ENCODE measurements at regions not wholly inside any gene's neighbourhood (a gene's known extent, or its start where the extent isn't known, plus 50 kb on each side); places are given as distances from the start of the nearest gene placed in this dataset.

DNA sequence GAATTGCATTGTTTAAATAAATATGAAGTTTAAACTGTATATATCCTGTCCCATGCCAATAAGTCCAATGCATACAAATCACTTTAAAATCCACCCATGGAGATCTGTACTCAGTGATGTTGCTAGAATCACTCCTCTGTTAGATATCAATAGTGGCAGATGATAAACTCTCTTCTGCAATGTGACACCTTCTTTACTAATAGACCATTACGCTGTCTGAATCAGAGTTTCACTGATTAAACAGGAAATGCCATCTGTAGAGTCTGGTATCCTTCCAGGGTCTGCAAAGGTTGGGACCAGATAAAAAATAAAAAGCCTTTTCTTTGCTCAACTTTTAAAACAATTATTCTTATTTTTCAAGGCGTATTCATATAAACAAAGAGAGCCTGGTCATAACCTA, 134.5 kb downstream of the EDN3 start:
- TF ChIP-seq, protein P1, sequence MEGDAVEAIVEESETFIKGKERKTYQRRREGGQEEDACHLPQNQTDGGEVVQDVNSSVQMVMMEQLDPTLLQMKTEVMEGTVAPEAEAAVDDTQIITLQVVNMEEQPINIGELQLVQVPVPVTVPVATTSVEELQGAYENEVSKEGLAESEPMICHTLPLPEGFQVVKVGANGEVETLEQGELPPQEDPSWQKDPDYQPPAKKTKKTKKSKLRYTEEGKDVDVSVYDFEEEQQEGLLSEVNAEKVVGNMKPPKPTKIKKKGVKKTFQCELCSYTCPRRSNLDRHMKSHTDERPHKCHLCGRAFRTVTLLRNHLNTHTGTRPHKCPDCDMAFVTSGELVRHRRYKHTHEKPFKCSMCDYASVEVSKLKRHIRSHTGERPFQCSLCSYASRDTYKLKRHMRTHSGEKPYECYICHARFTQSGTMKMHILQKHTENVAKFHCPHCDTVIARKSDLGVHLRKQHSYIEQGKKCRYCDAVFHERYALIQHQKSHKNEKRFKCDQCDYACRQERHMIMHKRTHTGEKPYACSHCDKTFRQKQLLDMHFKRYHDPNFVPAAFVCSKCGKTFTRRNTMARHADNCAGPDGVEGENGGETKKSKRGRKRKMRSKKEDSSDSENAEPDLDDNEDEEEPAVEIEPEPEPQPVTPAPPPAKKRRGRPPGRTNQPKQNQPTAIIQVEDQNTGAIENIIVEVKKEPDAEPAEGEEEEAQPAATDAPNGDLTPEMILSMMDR (IDR thresholded peaks at IDR 0.05) = no peak

DNA sequence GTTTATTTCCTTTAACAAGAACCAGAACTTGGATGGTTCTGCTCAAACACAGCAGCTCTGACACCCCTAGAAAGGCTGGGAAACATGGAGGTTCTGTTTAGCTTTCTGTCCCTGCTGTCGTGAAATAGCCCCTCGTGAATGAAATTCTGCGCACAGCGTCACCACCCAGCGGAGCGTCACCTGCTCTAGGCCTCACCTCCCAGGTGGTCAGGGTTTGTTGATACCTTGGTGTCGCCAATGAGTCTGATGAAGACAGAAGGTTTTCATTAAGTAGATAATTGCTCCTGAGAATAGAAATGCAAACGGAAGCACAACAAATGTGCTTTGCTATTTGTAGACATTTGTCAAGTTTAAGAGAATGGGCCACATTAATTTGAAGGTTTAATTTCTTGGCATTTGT, 135.1 kb downstream of the EDN3 start:
- TF ChIP-seq, protein P1 (IDR thresholded peaks at IDR 0.05) = no peak

DNA sequence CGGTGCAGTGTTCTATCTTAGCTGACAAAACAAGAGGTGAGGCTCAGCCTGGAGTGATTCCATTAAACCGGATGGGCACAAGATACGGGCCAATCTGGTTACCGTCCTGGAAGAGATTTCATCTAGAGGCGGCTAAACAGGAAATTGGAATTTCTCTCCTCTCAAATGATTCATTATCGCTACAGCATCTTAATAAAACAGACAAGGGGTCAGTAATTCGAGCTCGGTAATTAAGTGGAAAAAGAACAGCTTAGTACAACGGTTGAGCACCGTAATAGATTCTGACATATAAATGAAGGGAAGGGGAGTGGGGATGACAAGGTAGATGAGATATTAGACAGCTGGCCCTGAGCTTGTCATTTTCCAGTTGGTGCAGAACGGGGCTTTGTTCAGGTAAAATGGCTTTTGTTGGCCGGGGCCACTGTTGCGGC, 137.2 kb downstream of the EDN3 start:
- TF ChIP-seq, protein P1 (IDR thresholded peaks at IDR 0.05) = no peak

DNA sequence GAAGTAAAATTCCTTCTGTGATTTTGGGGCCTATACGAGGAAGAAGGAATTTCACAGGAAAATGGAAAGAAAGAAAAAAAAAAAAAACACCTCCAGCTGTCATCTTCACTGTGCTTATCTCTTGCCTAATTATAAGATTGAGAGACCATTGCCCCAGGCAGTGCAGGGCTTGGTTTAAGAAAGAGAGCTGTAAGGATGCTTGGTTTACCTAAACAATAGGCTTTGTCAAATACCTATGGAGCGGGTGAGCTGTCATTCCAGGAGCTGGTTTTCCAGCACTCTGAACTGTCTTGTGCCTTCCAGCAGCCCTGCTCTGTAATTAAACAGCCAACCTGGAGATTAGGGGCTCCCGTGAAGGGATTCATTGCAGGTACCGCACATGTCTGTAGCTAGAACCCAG, 137.8 kb downstream of the EDN3 start:
- TF ChIP-seq, protein P1 (IDR thresholded peaks at IDR 0.05) = no peak

DNA sequence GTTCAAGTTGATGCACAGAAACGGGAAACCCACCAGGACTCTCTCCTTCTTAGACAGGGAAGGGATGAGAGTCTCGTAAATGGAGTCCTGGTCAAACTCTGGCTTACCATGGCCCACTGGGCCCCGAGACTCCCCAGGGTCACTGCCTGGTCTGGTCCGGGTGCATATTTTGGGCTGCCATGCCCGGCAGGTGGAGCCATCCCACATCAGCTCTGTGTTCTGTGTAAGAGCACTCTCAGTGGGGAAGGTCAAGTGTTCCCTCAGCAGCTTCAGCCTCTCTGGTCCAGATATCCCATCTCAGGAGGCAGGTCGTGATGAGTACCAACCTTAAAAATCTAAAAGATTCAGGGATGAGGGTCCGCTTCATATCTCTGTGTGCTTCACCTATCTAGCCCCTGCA, 138.8 kb downstream of the EDN3 start:
- TF ChIP-seq, protein P1 (IDR thresholded peaks at IDR 0.05) = no peak

DNA sequence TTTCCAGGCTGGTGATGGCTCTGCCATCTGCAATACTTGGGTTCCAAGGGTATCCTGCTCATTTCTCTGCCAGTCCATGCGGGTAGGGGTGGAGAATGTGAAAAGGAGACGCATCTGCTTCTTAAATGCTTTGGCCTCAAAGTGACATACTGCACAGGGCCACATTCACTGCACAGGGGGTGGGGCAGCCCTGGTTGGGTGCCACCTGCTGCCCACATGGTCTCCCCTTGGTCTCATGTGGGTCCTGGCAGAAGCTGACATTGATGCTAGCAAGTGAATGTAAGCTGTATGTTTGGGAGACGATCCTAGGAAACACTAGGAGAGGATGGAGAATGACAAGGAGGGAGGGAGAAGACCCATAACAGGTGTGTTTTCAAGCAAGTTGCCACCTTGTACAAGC, 140.9 kb downstream of the EDN3 start:
- TF ChIP-seq, protein P1 (IDR thresholded peaks at IDR 0.05) = no peak

DNA sequence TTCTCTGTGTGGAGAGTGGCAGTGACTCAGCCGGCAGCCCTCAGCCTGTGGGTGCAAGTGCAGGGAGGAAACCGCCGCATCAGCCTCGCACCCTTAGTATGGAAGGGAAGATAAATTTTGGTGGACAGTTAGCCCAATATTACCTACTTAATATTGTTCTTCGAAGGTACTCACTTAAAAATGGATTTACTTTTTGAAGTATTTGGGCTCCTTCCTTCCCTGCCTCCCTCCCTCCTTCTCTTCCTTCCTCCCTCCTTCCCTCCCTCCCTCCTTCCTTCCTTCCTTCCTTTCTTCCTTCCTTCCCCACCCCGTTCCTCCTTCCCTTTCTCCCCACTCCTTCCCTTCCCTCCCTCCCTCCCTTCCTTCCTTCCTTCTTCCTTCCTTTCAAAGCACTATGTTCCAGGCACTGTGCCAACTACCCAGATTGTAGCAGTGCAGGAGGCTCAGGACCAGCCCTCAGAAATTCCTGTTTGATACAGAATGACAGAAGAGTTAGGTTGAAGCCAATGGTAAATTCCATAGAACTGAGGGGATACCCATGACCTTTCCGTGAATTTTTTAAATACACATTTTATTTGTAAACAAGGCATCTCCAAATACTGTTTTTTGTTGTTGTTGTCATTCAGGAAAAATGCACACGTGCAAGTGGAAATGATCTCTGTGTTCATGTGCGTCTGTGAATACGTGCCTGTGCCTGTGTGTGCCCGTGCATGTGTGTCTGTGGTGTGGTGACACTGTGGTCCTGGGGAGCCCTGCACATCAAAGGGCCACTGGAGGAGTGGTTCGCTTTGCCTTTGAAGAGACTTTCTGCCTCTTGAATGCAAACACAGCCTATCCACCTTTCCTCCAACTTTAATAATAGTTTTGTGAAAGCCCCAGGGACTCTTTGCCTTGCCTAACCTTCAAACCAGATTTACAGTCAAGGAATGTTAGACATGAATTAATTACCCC, 141.7 kb downstream of the EDN3 start:
- TF ChIP-seq, protein P1 (IDR thresholded peaks at IDR 0.05) = no peak

Measured in LNCAP (cell line).